Stimulated activated effector memory CD8-positive, alpha-beta T cell treated with anti-CD3 and anti-CD28 coated beads, Interleukin-12 subunit alpha, Interleukin-12 subunit beta, amount 100 ng/mL, for 72 hours (primary cell): ENCODE measurements at regions not wholly inside any gene's neighbourhood (a gene's known extent, or its start where the extent isn't known, plus 50 kb on each side); places are given as distances from the start of the nearest gene placed in this dataset.
A peak's percentile ranks its signal among the peaks of the same experiment; 100 is the strongest.

Experiments used
- ATAC-seq: fragments of 150-1000 bp; cut with Tn5 transposase; 2 replicates; pipeline ENCODE4 v1.10.0; 2021
- DNase-seq, 2 donors: peaks; one replicate each; pipeline ENCODE4 v3.0.0; 2021 to 2022; ENCODE audit warnings: low spot score in 2 of 2
- H3K27ac Mint-ChIP-seq: one replicate; pipeline ENCODE4 v1.8.0; 2022; ENCODE audit warnings: mild to moderate bottlenecking, mixed read lengths
- H3K36me3 Mint-ChIP-seq: one replicate; pipeline ENCODE4 v1.8.0; 2022; ENCODE audit warnings: mild to moderate bottlenecking, mixed read lengths
- H3K4me1 Mint-ChIP-seq: one replicate; pipeline ENCODE4 v1.8.0; 2022; ENCODE audit warnings: mixed read lengths
- H3K4me3 Mint-ChIP-seq: one replicate; pipeline ENCODE4 v1.8.0; 2022; ENCODE audit warnings: mild to moderate bottlenecking, mixed read lengths
- H3K9me3 Mint-ChIP-seq: one replicate; pipeline ENCODE4 v1.8.0; 2022; ENCODE audit warnings: mixed read lengths

DNA sequence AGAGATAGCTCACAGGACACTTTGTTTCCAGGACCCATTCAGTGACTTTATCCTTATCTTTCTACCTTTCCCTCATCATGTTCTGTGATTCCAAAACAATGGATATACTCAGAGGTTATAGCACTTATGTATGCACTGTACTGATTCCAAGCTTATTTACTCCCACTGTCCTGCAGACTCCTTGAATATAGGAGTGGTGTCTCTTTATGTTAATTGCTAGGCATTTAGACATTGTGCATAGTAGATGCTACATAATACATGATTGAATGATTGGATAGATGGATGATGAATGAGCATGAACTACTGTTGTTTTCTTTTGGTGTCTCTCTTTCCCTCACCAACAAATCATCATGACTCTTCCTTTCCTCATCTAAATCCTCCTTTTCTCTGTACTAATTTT is 279.1 kb upstream of the RAG2 start:
- Mint-ChIP-seq H3K4me3 (no peak overlapping the region), H3K9me3 (no peaks in the 10 kb centered on the region), H3K27ac (no peak overlapping the region), H3K4me1 (no peaks in the 10 kb centered on the region), H3K36me3 (no peaks in the 10 kb centered on the region)
- no peak for DNase-seq
- no peak for ATAC-seq

DNA sequence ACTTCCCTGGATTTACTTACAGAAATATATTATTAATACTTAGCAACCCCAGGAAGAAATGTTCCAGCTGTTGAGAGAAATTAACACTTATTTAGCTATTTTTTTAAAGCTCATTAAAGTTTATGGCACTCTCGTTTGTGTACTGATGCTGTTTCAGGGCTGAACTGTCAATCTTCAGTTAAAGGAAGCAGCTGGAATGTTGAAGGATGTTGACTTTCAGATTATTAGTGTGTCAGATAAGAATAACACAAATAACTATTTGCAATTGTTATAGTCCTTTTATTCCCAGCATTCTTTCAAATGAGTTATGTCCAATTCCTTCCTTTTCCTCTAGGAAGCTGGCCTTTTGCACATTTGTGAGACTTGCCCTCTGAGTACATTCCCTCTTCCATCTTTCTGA is 278.2 kb upstream of the RAG2 start:
- H3K4me3 Mint-ChIP-seq: no peak overlapping the region
- H3K36me3 Mint-ChIP-seq: no peaks in the 10 kb centered on the region
- H3K4me1 Mint-ChIP-seq: no peaks in the 10 kb centered on the region
- no peak for ATAC-seq
- no peak for DNase-seq
- H3K27ac Mint-ChIP-seq: no peak overlapping the region
- no peaks in the 10 kb centered on the region for H3K9me3 Mint-ChIP-seq

DNA sequence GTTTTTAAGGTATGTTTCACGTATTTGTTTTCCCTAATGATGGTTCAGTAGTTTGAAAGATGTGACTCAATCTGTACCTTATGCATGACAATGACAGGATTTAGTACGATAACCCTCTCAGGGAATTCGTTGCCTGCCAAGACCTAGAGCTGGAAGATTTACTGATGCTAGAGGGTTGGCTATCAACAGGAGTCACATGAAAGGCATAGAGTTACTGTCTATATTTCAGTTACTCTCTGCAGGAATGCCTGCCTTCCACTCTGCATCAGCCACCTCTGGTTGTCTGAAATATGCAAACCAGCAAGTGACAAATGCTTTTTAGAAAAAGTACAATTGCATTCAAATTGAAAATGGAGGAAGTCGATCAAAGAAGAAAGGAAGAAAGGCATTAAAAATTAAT is 276.3 kb upstream of the RAG2 start:
- H3K36me3 Mint-ChIP-seq: no peaks in the 10 kb centered on the region
- no peaks in the 10 kb centered on the region for H3K9me3 Mint-ChIP-seq
- H3K27ac Mint-ChIP-seq: no peak overlapping the region
- H3K4me1 Mint-ChIP-seq: no peaks in the 10 kb centered on the region
- DNase-seq (no peak), ATAC-seq (no peak)
- no peak overlapping the region for H3K4me3 Mint-ChIP-seq

DNA sequence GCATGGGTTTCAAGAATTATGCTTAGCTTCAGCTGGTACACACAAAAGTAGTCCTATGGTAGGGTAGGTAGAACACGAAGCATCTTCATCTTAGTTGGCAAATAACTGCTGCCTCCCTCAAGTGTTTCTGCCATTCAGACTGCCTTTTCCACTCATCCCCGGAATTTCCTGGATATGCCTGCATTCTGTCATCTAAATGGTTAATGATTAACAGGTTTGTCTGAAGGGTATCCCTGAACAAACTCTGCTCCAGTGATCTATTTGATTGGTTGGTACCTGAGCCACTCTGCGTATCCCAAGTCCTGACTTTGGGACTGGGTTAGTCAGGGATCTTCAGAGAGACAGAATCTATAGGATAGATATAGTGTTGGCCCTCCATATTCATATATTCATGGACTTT is 272.3 kb upstream of the RAG2 start:
- Mint-ChIP-seq H3K36me3 (no peaks in the 10 kb centered on the region), H3K4me1 (no peaks in the 10 kb centered on the region), H3K9me3 (no peaks in the 10 kb centered on the region), H3K27ac (no peak overlapping the region), H3K4me3 (no peak overlapping the region)
- no peak for ATAC-seq
- no peak for DNase-seq

DNA sequence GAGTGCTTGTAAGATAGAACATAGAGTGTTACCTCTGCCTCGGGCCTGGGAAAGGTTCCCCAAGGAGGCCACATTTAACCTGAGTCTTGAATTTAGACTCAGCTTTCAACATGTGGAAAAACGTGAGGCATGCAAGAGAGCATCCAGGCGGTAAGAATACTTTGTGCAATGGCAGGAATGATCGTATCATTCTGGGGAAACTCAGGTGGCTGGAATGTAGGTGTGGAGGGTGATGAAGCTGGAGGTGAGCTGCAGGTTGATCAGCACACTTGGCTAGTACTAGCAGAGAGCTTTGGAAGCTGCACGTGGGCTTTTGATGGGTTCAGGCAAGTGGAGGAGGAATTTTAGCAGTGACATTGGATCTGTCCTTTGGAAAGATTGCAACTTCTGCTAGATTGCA is 270.3 kb upstream of the RAG2 start:
- no peaks in the 10 kb centered on the region for H3K36me3 Mint-ChIP-seq
- no peaks in the 10 kb centered on the region for H3K9me3 Mint-ChIP-seq
- H3K27ac Mint-ChIP-seq: no peak overlapping the region
- ATAC-seq (no peak), DNase-seq (no peak)
- H3K4me1 Mint-ChIP-seq: no peaks in the 10 kb centered on the region
- H3K4me3 Mint-ChIP-seq: no peak overlapping the region

DNA sequence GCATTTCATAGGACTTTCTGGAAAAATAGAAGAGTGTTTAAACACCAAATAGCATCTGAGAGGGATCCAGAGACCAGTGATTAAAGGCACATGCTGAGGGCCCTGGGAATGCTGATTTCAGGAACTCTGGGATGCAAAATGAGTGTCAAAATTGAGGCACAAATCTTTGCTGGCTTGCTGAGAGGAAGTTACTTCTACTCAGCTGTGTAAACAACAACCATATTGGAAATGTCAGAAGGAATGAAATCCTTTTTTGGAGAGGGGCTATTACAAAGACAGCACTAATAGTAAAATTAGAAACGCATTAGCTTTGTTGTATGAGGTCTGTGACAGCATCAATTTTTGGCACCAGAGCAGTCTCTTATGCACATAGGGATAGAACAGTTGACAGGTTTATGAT is 267.8 kb upstream of the RAG2 start:
- Mint-ChIP-seq H3K36me3 (no peaks in the 10 kb centered on the region), H3K4me3 (no peak overlapping the region), H3K9me3 (no peaks in the 10 kb centered on the region), H3K4me1 (no peaks in the 10 kb centered on the region), H3K27ac (no peak overlapping the region)
- DNase-seq: no peak
- no peak for ATAC-seq

DNA sequence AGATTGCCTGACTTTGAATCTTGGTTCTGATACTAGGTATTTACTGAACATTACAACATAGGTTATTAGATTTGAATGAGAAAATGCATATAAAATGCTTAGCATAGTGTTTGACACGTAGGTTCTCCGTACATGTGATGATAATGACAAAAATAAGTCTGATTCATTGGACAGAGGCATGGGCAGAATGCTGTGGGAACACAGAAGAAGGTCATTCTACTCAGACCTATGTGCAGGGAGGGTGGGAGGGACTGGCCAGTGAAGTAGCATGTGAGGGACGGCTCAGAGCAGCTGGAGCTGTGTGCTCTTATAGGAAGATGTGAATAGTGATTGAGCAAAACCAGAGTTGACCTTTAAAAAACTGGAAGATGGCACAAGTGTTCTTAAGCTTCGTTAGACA is 256.8 kb upstream of the RAG2 start:
- ATAC-seq (no peak), DNase-seq (no peak)
- no peak overlapping the region for H3K27ac Mint-ChIP-seq
- peaks cover 3% of the 10 kb centered on the region for H3K9me3 Mint-ChIP-seq
- H3K36me3 Mint-ChIP-seq: no peaks in the 10 kb centered on the region
- no peaks in the 10 kb centered on the region for H3K4me1 Mint-ChIP-seq
- no peak overlapping the region for H3K4me3 Mint-ChIP-seq

DNA sequence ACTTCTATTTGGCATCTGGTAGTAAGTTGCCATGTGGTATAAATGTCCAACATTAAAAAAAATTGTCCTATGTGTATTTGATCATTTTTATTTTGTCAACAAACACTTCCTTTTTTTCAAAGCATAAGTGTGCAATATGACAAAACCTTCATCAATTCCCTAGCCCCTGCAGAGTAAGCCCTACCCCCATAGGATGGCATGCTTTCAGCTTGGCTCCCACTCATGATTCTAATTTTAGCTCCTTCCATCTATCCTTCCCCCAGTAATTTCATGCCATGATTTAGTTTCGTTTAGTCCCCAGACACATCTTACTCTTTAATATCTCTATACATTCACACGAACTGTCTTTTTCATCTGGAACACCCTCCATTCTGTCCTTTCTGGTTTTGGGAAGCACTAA is 250.6 kb upstream of the RAG2 start:
- no peaks in the 10 kb centered on the region for H3K36me3 Mint-ChIP-seq
- ATAC-seq: no peak
- no peaks in the 10 kb centered on the region for H3K9me3 Mint-ChIP-seq
- H3K27ac Mint-ChIP-seq: no peak overlapping the region
- no peak overlapping the region for H3K4me3 Mint-ChIP-seq
- no peaks in the 10 kb centered on the region for H3K4me1 Mint-ChIP-seq
- no peak for DNase-seq

DNA sequence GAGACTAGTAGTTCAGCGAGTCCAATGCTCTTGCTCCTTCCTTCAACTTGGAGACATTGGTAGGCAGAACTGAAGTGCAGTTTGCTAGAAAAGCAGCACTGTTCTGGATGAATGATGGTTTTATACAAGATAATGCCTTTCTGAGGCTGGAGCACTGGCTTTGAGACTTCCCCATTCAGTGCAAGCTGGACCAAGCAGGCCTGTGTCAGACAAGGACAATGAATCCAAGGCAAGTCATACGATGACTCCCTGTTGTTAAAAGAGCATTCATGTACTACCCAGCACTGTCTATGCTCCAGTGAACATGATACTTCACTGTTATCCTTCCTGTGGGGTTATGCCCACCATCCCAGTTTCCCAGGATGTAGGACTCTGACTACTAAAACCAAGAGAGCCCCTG is 242.3 kb upstream of the RAG2 start:
- Mint-ChIP-seq H3K27ac (no peak overlapping the region), H3K9me3 (no peaks in the 10 kb centered on the region), H3K4me1 (no peaks in the 10 kb centered on the region), H3K4me3 (no peak overlapping the region), H3K36me3 (no peaks in the 10 kb centered on the region)
- no peak for DNase-seq
- ATAC-seq: no peak

DNA sequence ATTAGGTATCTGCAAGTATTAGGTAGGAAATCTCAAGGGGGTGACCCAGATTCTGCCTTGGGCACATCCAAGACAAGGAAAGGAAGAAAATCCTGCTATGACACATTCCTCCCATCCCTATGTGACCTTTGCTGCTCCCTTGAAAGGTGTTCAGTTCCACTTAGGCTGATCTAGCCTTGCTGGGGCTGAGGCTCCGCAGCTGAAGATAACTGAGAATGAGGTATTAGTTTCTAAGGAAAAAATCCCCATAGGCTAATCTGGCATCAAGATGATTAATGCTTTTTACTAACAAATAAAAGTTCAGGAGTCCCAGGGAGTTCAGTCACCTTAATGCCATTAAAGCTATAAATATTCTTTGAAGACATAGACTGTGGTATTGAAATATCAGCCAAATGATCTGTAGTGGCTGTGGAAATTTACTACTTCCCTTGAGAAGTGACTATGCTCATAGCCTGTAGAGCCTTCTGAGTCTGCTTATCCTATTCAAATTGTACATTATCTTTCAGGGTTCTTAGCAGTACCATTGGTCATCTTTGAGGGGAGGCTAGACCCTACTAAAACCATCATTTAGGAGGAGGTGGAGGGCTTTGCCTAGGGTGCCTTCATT is 239.9 kb upstream of the RAG2 start:
- Mint-ChIP-seq H3K4me1 (no peaks in the 10 kb centered on the region), H3K36me3 (no peaks in the 10 kb centered on the region), H3K9me3 (no peaks in the 10 kb centered on the region), H3K27ac (no peak overlapping the region), H3K4me3 (no peak overlapping the region)
- DNase-seq (no peak), ATAC-seq (no peak)

DNA sequence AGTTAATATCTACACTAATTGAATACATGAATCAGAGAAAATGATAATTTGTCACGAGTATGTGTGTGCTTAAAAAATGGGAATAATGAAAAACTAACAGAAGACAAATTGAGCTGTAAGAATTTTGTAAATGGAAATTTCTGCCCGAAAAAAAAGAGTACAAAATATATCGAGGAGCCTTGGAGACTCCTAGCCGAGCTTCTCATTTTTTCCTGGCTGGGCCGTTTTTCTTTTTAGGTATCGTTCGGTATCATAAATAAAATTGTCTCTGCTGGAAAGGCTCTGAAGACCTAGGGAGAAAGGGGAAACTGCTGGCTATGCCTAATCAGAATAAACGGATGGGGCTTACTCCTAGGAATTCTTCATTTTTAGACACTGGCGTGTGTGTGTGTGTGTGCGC is 227.2 kb upstream of the RAG2 start:
- no peaks in the 10 kb centered on the region for H3K9me3 Mint-ChIP-seq
- H3K36me3 Mint-ChIP-seq: no peaks in the 10 kb centered on the region
- no peak overlapping the region for H3K4me3 Mint-ChIP-seq
- ATAC-seq: no peak
- H3K4me1 Mint-ChIP-seq: no peaks in the 10 kb centered on the region
- H3K27ac Mint-ChIP-seq: no peak overlapping the region
- DNase-seq: no peak

DNA sequence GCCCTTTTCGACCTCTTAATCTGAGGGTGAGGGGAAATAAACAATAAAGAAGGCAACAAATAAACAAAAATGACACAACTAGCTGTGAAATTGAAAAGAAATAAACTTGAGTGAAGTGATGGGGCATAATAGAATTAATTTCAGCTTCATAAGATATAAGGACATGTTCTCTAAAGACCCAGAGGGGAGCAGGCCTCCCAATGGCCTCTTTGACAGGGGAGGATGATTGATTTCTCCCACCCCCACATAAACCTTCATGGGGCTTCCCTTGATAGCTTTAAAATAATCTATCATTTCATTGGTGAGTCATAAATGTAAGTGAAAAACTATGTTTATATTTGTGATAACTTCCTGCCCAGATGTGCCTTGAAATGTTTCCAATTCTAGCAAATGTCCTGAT is 226.3 kb upstream of the RAG2 start:
- Mint-ChIP-seq H3K36me3 (no peaks in the 10 kb centered on the region), H3K4me3 (no peak overlapping the region), H3K9me3 (peaks cover 4% of the 10 kb centered on the region), H3K4me1 (no peaks in the 10 kb centered on the region), H3K27ac (no peak overlapping the region)
- no peak for ATAC-seq
- no peak for DNase-seq

DNA sequence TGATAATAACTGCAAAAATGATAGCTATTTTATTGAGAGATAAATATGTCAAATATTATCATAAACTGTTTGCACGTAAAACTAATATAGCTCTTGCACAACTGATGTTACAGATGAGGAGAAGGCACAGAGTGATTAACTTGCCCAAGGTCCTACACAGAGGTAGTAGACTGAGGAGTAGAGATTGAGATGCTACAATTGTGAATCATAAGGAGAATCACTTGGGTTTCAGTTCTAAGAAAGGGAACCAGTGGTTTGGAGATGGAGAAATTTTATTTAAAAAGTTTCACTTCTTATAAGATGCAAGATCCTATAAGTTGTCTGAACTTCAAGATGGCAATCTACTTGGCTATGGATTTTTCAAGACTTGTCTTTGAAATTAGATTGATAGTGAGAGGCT is 224.8 kb upstream of the RAG2 start:
- H3K27ac Mint-ChIP-seq: no peak overlapping the region
- no peak for ATAC-seq
- H3K9me3 Mint-ChIP-seq: peaks cover 4% of the 10 kb centered on the region
- no peak overlapping the region for H3K4me3 Mint-ChIP-seq
- DNase-seq: no peak
- no peaks in the 10 kb centered on the region for H3K4me1 Mint-ChIP-seq
- H3K36me3 Mint-ChIP-seq: no peaks in the 10 kb centered on the region

DNA sequence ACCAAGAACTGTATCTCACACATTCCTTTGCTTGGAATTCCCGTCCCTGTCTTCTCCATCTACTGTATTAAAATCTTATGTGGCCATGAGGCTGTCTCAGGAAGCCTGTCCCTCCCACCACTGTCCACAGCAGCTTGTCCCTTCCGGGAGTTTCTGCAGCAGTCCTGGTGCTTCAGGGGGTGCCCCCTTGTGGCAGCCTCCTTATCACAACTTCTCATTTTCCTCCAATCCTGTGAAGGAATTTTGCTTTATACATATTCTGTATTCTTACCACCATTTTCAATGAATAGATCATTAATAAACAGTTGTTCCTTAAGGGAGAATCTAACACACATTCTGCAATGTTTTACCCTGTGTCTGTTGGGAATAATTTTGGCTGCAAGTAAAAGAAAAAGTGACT is 220.4 kb upstream of the RAG2 start:
- Mint-ChIP-seq H3K36me3 (no peaks in the 10 kb centered on the region), H3K9me3 (peaks cover 4% of the 10 kb centered on the region), H3K4me1 (no peaks in the 10 kb centered on the region), H3K4me3 (no peak overlapping the region), H3K27ac (no peak overlapping the region)
- ATAC-seq (no peak), DNase-seq (no peak)

DNA sequence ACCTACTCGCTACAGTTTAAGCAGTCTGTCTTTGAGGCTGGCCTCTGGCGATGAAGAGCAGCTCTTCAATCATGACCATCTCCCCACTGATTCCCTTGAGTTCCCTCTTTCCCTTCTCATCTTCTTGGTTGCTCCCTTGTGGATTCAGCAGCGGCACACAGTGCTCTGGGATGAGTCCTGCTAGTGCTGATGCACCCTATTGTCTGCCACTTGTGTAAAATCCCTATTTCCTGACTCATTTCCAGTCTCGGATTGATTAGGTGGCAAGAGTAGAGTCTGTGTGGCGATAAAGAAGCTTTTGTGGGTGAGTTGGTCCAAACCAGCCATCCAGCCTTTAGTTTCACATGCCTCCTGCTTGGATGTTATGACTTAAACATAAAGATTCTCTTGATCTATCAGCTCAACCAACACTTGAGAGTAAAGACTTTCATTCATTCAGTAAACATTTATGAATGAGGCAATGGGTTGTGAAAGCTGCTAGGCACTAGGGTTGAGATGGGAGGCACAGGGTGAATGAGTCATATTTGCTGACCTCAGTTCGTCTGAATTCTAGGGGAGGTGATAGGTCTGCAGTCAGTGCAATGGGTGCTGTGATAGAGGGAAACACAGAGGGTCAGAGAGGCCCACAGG is 219.4 kb upstream of the RAG2 start:
- peak; percentile 61 for ATAC-seq
- DNase-seq: no peak
- no peak overlapping the region for H3K4me3 Mint-ChIP-seq
- no peak overlapping the region for H3K27ac Mint-ChIP-seq
- no peaks in the 10 kb centered on the region for H3K36me3 Mint-ChIP-seq
- peaks cover 4% of the 10 kb centered on the region for H3K9me3 Mint-ChIP-seq
- H3K4me1 Mint-ChIP-seq: no peaks in the 10 kb centered on the region

DNA sequence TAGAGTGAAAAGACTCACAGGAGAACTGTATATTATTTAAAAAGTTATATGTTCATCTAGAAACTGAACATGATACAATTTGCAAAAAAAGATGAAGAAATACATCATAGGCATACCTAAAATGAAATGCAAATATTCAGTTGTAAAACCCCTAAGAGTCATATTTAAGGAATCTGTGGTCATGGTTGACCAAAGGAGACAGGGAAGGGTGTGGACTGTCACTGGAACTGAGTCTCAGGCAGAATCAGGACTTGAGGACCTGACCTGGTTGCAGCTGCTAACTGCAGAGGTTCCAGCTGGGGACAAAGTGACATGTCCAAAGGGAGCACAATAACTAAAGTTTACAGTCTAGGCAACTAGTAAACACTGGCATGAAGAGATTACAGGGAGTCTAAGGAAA is 211.3 kb upstream of the RAG2 start:
- H3K9me3 Mint-ChIP-seq: no peaks in the 10 kb centered on the region
- H3K36me3 Mint-ChIP-seq: no peaks in the 10 kb centered on the region
- no peak for ATAC-seq
- no peak overlapping the region for H3K4me3 Mint-ChIP-seq
- no peaks in the 10 kb centered on the region for H3K4me1 Mint-ChIP-seq
- DNase-seq: no peak
- H3K27ac Mint-ChIP-seq: no peak overlapping the region

DNA sequence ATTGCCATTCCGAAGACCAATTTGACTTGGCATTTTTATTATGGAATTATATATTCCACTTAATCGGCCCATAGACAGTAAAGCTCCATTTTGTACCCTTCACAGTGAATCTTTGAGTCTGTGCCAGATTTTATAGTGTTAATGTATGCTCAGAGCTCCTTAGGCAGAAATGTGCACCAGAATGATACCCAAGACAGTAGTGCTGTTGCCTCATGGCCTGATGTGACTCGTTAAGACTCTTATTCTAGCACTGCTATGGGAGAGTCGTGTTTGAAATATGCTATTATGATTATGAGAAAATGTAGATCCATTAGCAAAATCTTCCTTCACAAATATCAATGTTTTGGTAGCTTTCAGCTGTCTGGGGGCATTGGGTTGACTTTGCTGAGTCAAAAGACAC is 209.8 kb upstream of the RAG2 start:
- no peaks in the 10 kb centered on the region for H3K4me1 Mint-ChIP-seq

More for the DNA sequence above, 209.8 kb upstream of the RAG2 start:
- ATAC-seq (no peak), DNase-seq (no peak)
- Mint-ChIP-seq H3K27ac (no peak overlapping the region), H3K9me3 (no peaks in the 10 kb centered on the region), H3K4me3 (no peak overlapping the region), H3K36me3 (no peaks in the 10 kb centered on the region)
